ENCODE measurements at regions not wholly inside any gene's neighbourhood (a gene's known extent, or its start where the extent isn't known, plus 50 kb on each side); places are given as distances from the start of the nearest gene placed in this dataset.

DNA sequence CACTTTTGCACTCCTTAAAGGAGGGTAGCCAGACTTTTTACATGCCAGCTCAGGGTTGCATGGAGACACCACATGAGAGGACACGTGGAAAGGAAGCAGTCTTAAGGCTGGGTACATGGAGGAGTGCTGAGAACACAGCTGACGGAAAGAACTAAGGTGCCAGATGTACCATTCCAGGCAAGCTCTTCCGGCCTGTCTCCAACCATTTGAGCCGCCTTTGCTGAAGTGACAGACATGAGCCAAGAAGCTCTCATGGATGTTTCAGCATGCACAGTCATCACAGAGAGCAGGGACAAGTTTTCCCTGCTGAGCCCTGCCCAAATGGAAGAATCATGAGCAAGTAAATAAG, 83.4 kb upstream of the BMP2K start:
- Mint-ChIP-seq H3K4me3 (no peak overlapping the region), H3K9me3 (peaks cover 0 to 3% (median 0%) of the 10 kb centered on the region in 7 donors), H3K27me3 (peaks cover 14% of the 10 kb centered on the region), H3K4me1 (no peaks in the 10 kb centered on the region), H3K27ac (no peak overlapping the region), H3K36me3 (no peaks in the 10 kb centered on the region)
- Histone ChIP-seq H3K27me3 (ENCODE audit: control insufficient read depth, insufficient read depth, low read length) (peaks cover 6% of the 10 kb centered on the region), H3K9me3 (ENCODE audit: control insufficient read depth in 2 of 2, low read length in 2 of 2) (no peaks in the 10 kb centered on the region), H3K4me3 (ENCODE audit: low read depth, low read length) (no peak overlapping the region), H3K27ac (ENCODE audit: insufficient read depth, low read length, poor library complexity, severe bottlenecking) (no peak overlapping the region), H3K36me3 (ENCODE audit: control insufficient read depth, insufficient read depth, low read length) (no peaks in the 10 kb centered on the region), H3K4me1 (ENCODE audit: control insufficient read depth, insufficient read depth, low read length, poor library complexity, severe bottlenecking) (no peaks in the 10 kb centered on the region)
- DNase-seq (no peak), ATAC-seq (ENCODE audit: low read depth in 2 of 2) (no peak)

DNA sequence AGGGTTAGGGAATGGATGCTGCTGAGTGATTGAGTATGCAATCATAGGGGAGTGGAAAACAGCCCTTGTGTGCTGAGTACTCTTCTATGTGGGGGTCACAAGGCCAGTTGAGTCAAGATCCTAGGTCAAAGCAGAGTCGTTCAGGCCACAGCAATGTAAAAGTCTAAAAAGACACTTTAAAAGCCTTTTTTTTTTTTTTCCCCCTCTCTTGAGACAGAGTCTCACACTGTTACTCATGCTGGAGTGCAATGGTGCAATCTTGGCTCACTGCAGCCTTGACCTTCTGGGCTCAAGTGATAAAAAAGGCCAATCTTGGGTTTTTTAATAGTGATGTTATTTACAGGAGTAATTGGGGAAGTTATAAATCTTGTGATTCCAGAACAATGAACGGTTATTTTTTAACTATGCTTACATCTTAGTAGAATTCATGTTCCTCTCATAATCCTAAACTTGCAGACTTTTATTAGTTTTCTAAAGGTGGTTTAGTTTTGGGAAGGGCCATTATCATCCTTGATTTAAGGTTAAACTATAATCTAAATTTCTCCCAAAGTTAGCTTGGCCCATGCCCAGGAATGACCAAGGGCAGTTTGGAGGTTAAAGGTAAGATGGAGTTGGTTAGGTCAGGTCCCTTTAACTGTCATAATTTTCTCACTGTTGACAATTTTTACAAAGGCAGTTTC, 82.2 kb upstream of the BMP2K start:
- no peak overlapping the region for H3K27ac ChIP-seq (ENCODE audit: insufficient read depth, low read length, poor library complexity, severe bottlenecking)
- no peaks in the 10 kb centered on the region for H3K4me1 ChIP-seq (ENCODE audit: control insufficient read depth, insufficient read depth, low read length, poor library complexity, severe bottlenecking)
- no peak for ATAC-seq (ENCODE audit: low read depth in 2 of 2)
- Mint-ChIP-seq H3K4me3 (no peak overlapping the region), H3K27me3 (peaks cover 9% of the 10 kb centered on the region), H3K4me1 (no peaks in the 10 kb centered on the region), H3K27ac (no peak overlapping the region), H3K36me3 (no peaks in the 10 kb centered on the region), H3K9me3 (peaks cover 0 to 3% (median 0%) of the 10 kb centered on the region in 7 donors)
- no peak overlapping the region for H3K4me3 ChIP-seq (ENCODE audit: low read depth, low read length)
- no peaks in the 10 kb centered on the region for H3K9me3 ChIP-seq (ENCODE audit: control insufficient read depth in 2 of 2, low read length in 2 of 2)
- H3K27me3 ChIP-seq (ENCODE audit: control insufficient read depth, insufficient read depth, low read length), result peaks cover 4% of the 10 kb centered on the region
- DNase-seq, result no peak
- no peaks in the 10 kb centered on the region for H3K36me3 ChIP-seq (ENCODE audit: control insufficient read depth, insufficient read depth, low read length)

DNA sequence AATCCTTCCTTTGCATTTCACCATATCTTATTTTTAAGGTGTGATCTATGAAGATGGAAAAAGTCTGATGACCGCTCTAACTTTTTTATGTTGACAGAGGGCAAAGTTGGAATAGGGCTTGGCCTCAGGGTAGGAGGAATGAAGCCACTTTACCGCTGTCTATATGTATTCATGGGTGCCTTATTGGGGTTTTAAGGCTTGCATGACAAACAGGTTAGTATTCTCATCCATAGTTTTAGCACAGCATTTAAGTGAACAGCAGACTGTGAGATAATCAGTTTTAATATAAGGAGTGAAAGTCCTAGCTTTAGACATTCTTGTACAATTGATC, 81.7 kb upstream of the BMP2K start:
- DNase-seq (no peak), ATAC-seq (ENCODE audit: low read depth in 2 of 2) (no peak)
- H3K27ac Mint-ChIP-seq, result no peak overlapping the region
- Histone ChIP-seq H3K9me3 (ENCODE audit: control insufficient read depth in 2 of 2, low read length in 2 of 2) (no peaks in the 10 kb centered on the region), H3K27me3 (ENCODE audit: control insufficient read depth, insufficient read depth, low read length) (peaks cover 3% of the 10 kb centered on the region), H3K27ac (ENCODE audit: insufficient read depth, low read length, poor library complexity, severe bottlenecking) (no peak overlapping the region), H3K4me3 (ENCODE audit: low read depth, low read length) (no peak overlapping the region), H3K4me1 (ENCODE audit: control insufficient read depth, insufficient read depth, low read length, poor library complexity, severe bottlenecking) (no peaks in the 10 kb centered on the region), H3K36me3 (ENCODE audit: control insufficient read depth, insufficient read depth, low read length) (no peaks in the 10 kb centered on the region)
- no peak overlapping the region for H3K4me3 Mint-ChIP-seq
- H3K4me1 Mint-ChIP-seq, result no peaks in the 10 kb centered on the region
- H3K36me3 Mint-ChIP-seq, result no peaks in the 10 kb centered on the region
- peaks cover 0 to 2% (median 0%) of the 10 kb centered on the region in 7 donors for H3K9me3 Mint-ChIP-seq
- H3K27me3 Mint-ChIP-seq, result peaks cover 5% of the 10 kb centered on the region

DNA sequence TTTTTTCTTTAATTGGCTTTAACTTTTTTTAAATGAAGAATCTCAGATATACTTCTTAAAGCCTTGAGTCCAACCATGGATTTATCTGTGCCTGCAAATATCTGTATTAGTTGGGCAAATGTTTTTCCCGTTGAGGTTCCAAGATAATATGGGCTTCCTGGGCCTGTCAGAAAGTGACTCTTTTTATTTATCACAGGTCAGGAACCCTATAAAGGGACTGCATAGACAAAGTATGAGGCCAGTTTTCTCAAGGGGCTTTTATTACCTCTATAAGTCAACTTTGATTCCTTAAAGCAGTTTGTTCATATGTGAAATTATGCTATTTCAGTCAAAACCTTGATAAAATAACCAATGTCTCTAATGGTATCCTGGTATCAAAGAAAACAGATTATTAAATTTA, 80.2 kb upstream of the BMP2K start:
- H3K27me3 Mint-ChIP-seq, result peaks cover 5% of the 10 kb centered on the region

DNA sequence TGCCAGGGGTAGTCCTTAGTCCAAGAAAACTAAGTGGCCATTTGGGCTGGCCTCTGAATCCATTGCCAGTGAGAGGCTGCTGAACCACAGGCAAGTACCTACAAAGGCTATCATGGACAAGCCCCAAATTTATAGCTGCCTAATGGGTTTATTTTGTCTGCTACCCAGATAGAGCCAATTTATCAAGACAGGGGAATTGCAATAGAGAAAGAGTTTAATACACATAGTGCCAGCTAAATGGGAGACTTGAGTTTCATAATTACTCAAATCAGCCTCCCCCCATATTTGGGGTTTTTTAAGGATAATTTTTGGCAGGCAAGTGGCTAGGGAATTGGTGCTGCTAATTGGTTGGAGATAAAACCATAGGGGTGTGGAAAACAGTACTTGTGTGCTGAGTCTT, 73.1 kb upstream of the BMP2K start:
- H3K9me3 ChIP-seq (ENCODE audit: control insufficient read depth in 2 of 2, low read length in 2 of 2), result peaks cover 6 to 19% of the 10 kb centered on the region in 2 experiments
- no peaks in the 10 kb centered on the region for H3K36me3 ChIP-seq (ENCODE audit: control insufficient read depth, insufficient read depth, low read length)
- H3K27me3 Mint-ChIP-seq, result no peaks in the 10 kb centered on the region
- peaks cover 5% of the 10 kb centered on the region for H3K4me1 ChIP-seq (ENCODE audit: control insufficient read depth, insufficient read depth, low read length, poor library complexity, severe bottlenecking)
- H3K9me3 Mint-ChIP-seq, result peaks cover 0 to 20% (median 6%) of the 10 kb centered on the region in 7 donors
- no peak overlapping the region for H3K27ac Mint-ChIP-seq
- peaks cover 0 to 9% (median 6%) of the 10 kb centered on the region in 4 donors for H3K4me1 Mint-ChIP-seq
- H3K4me3 Mint-ChIP-seq, result no peak overlapping the region
- no peak overlapping the region for H3K27ac ChIP-seq (ENCODE audit: insufficient read depth, low read length, poor library complexity, severe bottlenecking)
- no peak for ATAC-seq (ENCODE audit: low read depth in 2 of 2)
- H3K4me3 ChIP-seq (ENCODE audit: low read depth, low read length), result no peak overlapping the region
- H3K27me3 ChIP-seq (ENCODE audit: control insufficient read depth, insufficient read depth, low read length), result peaks cover 3% of the 10 kb centered on the region
- DNase-seq, result no peak
- H3K36me3 Mint-ChIP-seq, result no peaks in the 10 kb centered on the region

More for the DNA sequence above, 80.2 kb upstream of the BMP2K start:
- Histone ChIP-seq H3K9me3 (ENCODE audit: control insufficient read depth in 2 of 2, low read length in 2 of 2) (no peaks in the 10 kb centered on the region), H3K4me3 (ENCODE audit: low read depth, low read length) (no peak overlapping the region), H3K27me3 (ENCODE audit: control insufficient read depth, insufficient read depth, low read length) (no peaks in the 10 kb centered on the region), H3K4me1 (ENCODE audit: control insufficient read depth, insufficient read depth, low read length, poor library complexity, severe bottlenecking) (no peaks in the 10 kb centered on the region), H3K27ac (ENCODE audit: insufficient read depth, low read length, poor library complexity, severe bottlenecking) (no peak overlapping the region), H3K36me3 (ENCODE audit: control insufficient read depth, insufficient read depth, low read length) (no peaks in the 10 kb centered on the region)
- Mint-ChIP-seq H3K36me3 (no peaks in the 10 kb centered on the region), H3K27ac (no peak overlapping the region), H3K4me1 (no peaks in the 10 kb centered on the region), H3K9me3 (no peaks in the 10 kb centered on the region), H3K4me3 (no peak overlapping the region)
- DNase-seq (no peak), ATAC-seq (ENCODE audit: low read depth in 2 of 2) (no peak)

DNA sequence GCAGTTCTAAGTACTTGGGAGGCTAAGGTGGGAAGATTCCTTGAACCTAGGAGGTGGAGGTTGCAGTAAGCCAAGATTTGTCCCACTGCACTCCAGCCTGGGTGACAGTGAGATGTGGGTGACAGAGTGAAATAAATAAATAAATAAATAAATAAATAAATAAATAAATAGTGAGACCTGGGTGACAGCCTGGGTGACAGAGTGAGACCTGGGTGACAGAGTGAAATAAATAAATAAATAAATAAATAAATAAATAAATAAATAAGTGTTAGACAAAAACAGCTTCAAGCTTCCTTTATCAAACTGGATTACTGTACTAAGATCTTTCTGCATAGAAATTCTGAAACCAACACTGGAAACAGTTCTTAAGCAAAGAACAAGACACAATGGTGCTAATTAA, 71.8 kb upstream of the BMP2K start:
- no peaks in the 10 kb centered on the region for H3K27me3 Mint-ChIP-seq
- H3K27ac Mint-ChIP-seq, result no peak overlapping the region
- H3K36me3 Mint-ChIP-seq, result no peaks in the 10 kb centered on the region
- Histone ChIP-seq H3K4me1 (ENCODE audit: control insufficient read depth, insufficient read depth, low read length, poor library complexity, severe bottlenecking) (peaks cover 5% of the 10 kb centered on the region), H3K27ac (ENCODE audit: insufficient read depth, low read length, poor library complexity, severe bottlenecking) (no peak overlapping the region), H3K9me3 (ENCODE audit: control insufficient read depth in 2 of 2, low read length in 2 of 2) (peaks cover 6 to 19% of the 10 kb centered on the region in 2 experiments), H3K4me3 (ENCODE audit: low read depth, low read length) (no peak overlapping the region), H3K36me3 (ENCODE audit: control insufficient read depth, insufficient read depth, low read length) (no peaks in the 10 kb centered on the region), H3K27me3 (ENCODE audit: control insufficient read depth, insufficient read depth, low read length) (peaks cover 3% of the 10 kb centered on the region)
- peak overlapping the region in 1 of 4 donors; percentile 52 for H3K4me3 Mint-ChIP-seq
- no peak for ATAC-seq (ENCODE audit: low read depth in 2 of 2)
- peaks cover 0 to 9% (median 6%) of the 10 kb centered on the region in 4 donors for H3K4me1 Mint-ChIP-seq
- H3K9me3 Mint-ChIP-seq, result peaks cover 0 to 20% (median 6%) of the 10 kb centered on the region in 7 donors
- DNase-seq, result no peak

DNA sequence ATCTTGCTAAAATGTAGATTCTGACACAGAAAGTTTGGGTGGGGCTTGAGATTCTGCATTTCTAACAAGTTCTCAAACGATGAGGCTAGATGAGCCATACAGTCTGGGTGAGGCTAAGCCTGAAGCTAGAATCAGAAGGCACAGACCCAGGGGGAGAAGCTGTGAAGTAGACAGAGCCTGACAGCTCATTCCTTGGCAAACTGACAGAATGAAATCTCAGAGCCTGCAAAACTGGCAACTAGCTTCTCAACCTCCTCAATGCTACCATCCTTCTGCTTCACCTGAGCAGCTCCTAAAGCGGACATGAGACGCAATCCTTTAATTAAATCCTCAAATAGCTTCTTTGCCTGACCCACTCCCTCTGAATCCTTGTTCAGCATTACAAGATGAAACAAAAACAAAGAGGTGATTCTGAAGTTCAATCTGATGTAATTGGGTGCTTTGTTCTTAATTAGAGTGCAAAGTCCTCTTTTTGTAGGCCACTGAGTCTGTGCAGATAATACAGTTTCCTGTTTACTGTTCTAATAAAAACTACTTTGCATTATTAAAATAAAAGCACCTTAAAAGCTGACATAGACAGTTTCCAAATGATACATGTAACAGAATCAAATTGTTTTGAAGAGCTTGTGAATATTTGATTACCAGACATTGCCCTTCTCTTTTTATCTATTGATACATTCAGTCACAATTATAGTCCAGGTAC, 71.0 kb upstream of the BMP2K start:
- peak overlapping the region in 1 of 3 donors; percentile 30 for H3K27ac Mint-ChIP-seq
- Histone ChIP-seq H3K9me3 (ENCODE audit: control insufficient read depth in 2 of 2, low read length in 2 of 2) (peaks cover 6 to 19% of the 10 kb centered on the region in 2 experiments), H3K27me3 (ENCODE audit: control insufficient read depth, insufficient read depth, low read length) (peaks cover 3% of the 10 kb centered on the region), H3K36me3 (ENCODE audit: control insufficient read depth, insufficient read depth, low read length) (no peaks in the 10 kb centered on the region), H3K4me1 (ENCODE audit: control insufficient read depth, insufficient read depth, low read length, poor library complexity, severe bottlenecking) (peaks cover 5% of the 10 kb centered on the region), H3K4me3 (ENCODE audit: low read depth, low read length) (no peak overlapping the region), H3K27ac (ENCODE audit: insufficient read depth, low read length, poor library complexity, severe bottlenecking) (no peak overlapping the region)
- peaks cover 0 to 20% (median 6%) of the 10 kb centered on the region in 7 donors for H3K9me3 Mint-ChIP-seq
- peak overlapping the region in 1 of 4 donors; percentile 52 for H3K4me3 Mint-ChIP-seq
- H3K4me1 Mint-ChIP-seq, result peaks cover 0 to 9% (median 6%) of the 10 kb centered on the region in 4 donors
- ATAC-seq (ENCODE audit: low read depth in 2 of 2) (no peak), DNase-seq (no peak)
- no peaks in the 10 kb centered on the region for H3K27me3 Mint-ChIP-seq
- H3K36me3 Mint-ChIP-seq, result no peaks in the 10 kb centered on the region

DNA sequence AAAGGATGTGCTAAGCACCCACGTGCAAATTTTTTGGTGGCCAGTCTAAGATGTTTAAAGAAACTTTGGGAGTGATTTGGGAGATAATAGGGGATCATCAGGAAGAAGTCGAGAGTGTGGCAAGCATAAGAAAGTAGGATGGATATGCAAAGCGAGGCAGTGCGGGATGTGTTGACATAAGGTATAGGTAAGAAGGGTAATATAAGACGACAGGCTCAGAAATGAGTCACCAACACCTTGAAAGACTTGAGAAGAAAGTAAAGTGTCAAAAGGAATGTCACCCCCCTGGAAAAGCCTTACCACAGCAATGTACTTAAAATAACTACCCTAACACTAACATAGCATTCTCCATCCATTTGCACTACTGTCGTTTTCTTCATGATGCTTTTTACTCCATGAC, 69.8 kb upstream of the BMP2K start:
- Histone ChIP-seq H3K27me3 (ENCODE audit: control insufficient read depth, insufficient read depth, low read length) (peaks cover 2% of the 10 kb centered on the region), H3K27ac (ENCODE audit: insufficient read depth, low read length, poor library complexity, severe bottlenecking) (no peak overlapping the region), H3K4me3 (ENCODE audit: low read depth, low read length) (no peak overlapping the region), H3K36me3 (ENCODE audit: control insufficient read depth, insufficient read depth, low read length) (no peaks in the 10 kb centered on the region), H3K9me3 (ENCODE audit: control insufficient read depth in 2 of 2, low read length in 2 of 2) (peaks cover 6 to 19% of the 10 kb centered on the region in 2 experiments), H3K4me1 (ENCODE audit: control insufficient read depth, insufficient read depth, low read length, poor library complexity, severe bottlenecking) (peaks cover 5% of the 10 kb centered on the region)
- Mint-ChIP-seq H3K27me3 (no peaks in the 10 kb centered on the region), H3K36me3 (no peaks in the 10 kb centered on the region), H3K4me3 (peak overlapping the region in 1 of 4 donors; percentile 6), H3K4me1 (peaks cover 0 to 9% (median 6%) of the 10 kb centered on the region in 4 donors), H3K27ac (peak overlapping the region in 1 of 3 donors; percentile 11), H3K9me3 (peaks cover 0 to 19% (median 6%) of the 10 kb centered on the region in 7 donors)
- no peak for DNase-seq
- ATAC-seq (ENCODE audit: low read depth in 2 of 2), result no peak
